ENCODE measurements at regions not wholly inside any gene's neighbourhood (a gene's known extent, or its start where the extent isn't known, plus 50 kb on each side); places are given as distances from the start of the nearest gene placed in this dataset.

- Histone ChIP-seq H3K36me3 (ENCODE audit: insufficient read depth, low read length) (no peaks in the 10 kb centered on the region), H3K4me1 (ENCODE audit: insufficient read depth, low read length) (no peaks in the 10 kb centered on the region), H2AFZ (ENCODE audit: low read depth, low read length) (no peak overlapping the region), H3K9ac (ENCODE audit: low read depth, low read length) (no peak overlapping the region), H3K27me3 (ENCODE audit: insufficient read depth, low read length, poor library complexity) (no peaks in the 10 kb centered on the region), H4K20me1 (ENCODE audit: insufficient read depth, low read length) (no peaks in the 10 kb centered on the region), H3K4me3 (ENCODE audit: low read depth in 1 of 2, low read length in 2 of 2) (no peak overlapping the region), H3K27ac (ENCODE audit: low read length) (no peak overlapping the region), H3K9me3 (ENCODE audit: insufficient read depth, low read length, severe bottlenecking) (no peaks in the 10 kb centered on the region), H3K4me2 (ENCODE audit: insufficient read depth, low read length) (no peak overlapping the region), H3K79me2 (ENCODE audit: insufficient read depth, low read length) (no peaks in the 10 kb centered on the region)
- ATAC-seq (ENCODE audit: insufficient read depth, low read depth) (no peak), DNase-seq (no peak)
- TF ChIP-seq EZH2 (IDR thresholded peaks at IDR 0.05; ENCODE audit: borderline replicate concordance, low read depth, low read length, severe bottlenecking), result no peak
- TF ChIP-seq CTCF (IDR thresholded peaks at IDR 0.05; ENCODE audit: borderline replicate concordance, extremely low read depth, low read length, poor library complexity, severe bottlenecking), result no peak
Observed at GRCh38 chr9:3719286-3719685, 193.5 kb upstream of the RFX3 start.

DNA sequence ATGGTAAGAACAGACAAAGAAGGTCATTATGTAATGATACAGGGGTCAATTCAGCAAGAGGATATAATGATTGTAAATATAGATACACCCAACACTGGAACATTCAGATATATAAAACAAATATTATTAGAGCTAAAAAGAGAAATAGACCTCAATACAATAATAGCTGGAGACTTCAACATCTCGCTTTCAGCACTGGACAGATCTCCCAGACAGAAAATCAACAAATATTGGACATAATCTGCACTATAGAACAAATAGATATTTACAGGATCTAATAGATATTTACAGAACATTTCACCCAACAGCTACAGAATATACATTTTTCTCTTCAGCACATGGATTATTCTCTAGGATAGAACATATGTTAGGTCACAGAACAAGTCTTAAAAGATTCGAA is 190.6 kb upstream of the RFX3 start:
- no peaks in the 10 kb centered on the region for H3K36me3 ChIP-seq (ENCODE audit: insufficient read depth, low read length)
- no peaks in the 10 kb centered on the region for H4K20me1 ChIP-seq (ENCODE audit: insufficient read depth, low read length)
- TF ChIP-seq CTCF (IDR thresholded peaks at IDR 0.05; ENCODE audit: borderline replicate concordance, extremely low read depth, low read length, poor library complexity, severe bottlenecking) (no peak), EZH2 (IDR thresholded peaks at IDR 0.05; ENCODE audit: borderline replicate concordance, low read depth, low read length, severe bottlenecking) (no peak)
- H3K4me2 ChIP-seq (ENCODE audit: insufficient read depth, low read length), result no peak overlapping the region
- no peaks in the 10 kb centered on the region for H3K9me3 ChIP-seq (ENCODE audit: insufficient read depth, low read length, severe bottlenecking)
- no peak overlapping the region for H3K9ac ChIP-seq (ENCODE audit: low read depth, low read length)
- H2AFZ ChIP-seq (ENCODE audit: low read depth, low read length), result no peak overlapping the region
- DNase-seq (no peak), ATAC-seq (ENCODE audit: insufficient read depth, low read depth) (no peak)
- H3K4me1 ChIP-seq (ENCODE audit: insufficient read depth, low read length), result no peaks in the 10 kb centered on the region
- no peaks in the 10 kb centered on the region for H3K79me2 ChIP-seq (ENCODE audit: insufficient read depth, low read length)
- H3K4me3 ChIP-seq (ENCODE audit: low read depth in 1 of 2, low read length in 2 of 2), result no peak overlapping the region
- H3K27me3 ChIP-seq (ENCODE audit: insufficient read depth, low read length, poor library complexity), result no peaks in the 10 kb centered on the region
- no peak overlapping the region for H3K27ac ChIP-seq (ENCODE audit: low read length)

DNA sequence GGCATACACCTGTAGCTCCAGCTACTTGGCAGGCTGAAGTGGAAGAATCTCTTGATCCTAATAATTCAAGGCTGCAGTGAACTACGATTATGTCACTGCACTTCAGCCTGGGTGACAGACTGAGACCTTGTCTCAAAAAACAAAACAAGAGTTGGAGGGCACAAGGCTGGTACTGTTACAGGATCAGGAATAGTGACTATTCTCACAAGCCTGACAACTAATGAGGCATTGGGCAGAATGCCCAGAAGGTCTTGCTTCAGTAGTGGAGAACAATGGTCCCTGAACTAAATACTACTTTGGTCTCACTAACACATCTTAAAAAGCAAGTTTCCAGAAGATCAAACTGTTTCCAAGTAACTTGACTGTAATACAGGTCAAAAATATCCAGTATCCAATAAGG is 182.9 kb upstream of the RFX3 start:
- H3K27me3 ChIP-seq (ENCODE audit: insufficient read depth, low read length, poor library complexity), result no peaks in the 10 kb centered on the region
- no peak for TF ChIP-seq CTCF (IDR thresholded peaks at IDR 0.05; ENCODE audit: borderline replicate concordance, extremely low read depth, low read length, poor library complexity, severe bottlenecking)
- TF ChIP-seq EZH2 (IDR thresholded peaks at IDR 0.05; ENCODE audit: borderline replicate concordance, low read depth, low read length, severe bottlenecking), result no peak
- H2AFZ ChIP-seq (ENCODE audit: low read depth, low read length), result no peak overlapping the region
- H3K36me3 ChIP-seq (ENCODE audit: insufficient read depth, low read length), result no peaks in the 10 kb centered on the region
- no peak for ATAC-seq (ENCODE audit: insufficient read depth, low read depth)
- H4K20me1 ChIP-seq (ENCODE audit: insufficient read depth, low read length), result no peaks in the 10 kb centered on the region
- no peaks in the 10 kb centered on the region for H3K9me3 ChIP-seq (ENCODE audit: insufficient read depth, low read length, severe bottlenecking)
- H3K4me2 ChIP-seq (ENCODE audit: insufficient read depth, low read length), result no peak overlapping the region
- H3K79me2 ChIP-seq (ENCODE audit: insufficient read depth, low read length), result no peaks in the 10 kb centered on the region
- no peak overlapping the region for H3K4me3 ChIP-seq (ENCODE audit: low read depth in 1 of 2, low read length in 2 of 2)
- H3K4me1 ChIP-seq (ENCODE audit: insufficient read depth, low read length), result no peaks in the 10 kb centered on the region
- H3K27ac ChIP-seq (ENCODE audit: low read length), result no peak overlapping the region
- no peak for DNase-seq
- H3K9ac ChIP-seq (ENCODE audit: low read depth, low read length), result no peak overlapping the region

DNA sequence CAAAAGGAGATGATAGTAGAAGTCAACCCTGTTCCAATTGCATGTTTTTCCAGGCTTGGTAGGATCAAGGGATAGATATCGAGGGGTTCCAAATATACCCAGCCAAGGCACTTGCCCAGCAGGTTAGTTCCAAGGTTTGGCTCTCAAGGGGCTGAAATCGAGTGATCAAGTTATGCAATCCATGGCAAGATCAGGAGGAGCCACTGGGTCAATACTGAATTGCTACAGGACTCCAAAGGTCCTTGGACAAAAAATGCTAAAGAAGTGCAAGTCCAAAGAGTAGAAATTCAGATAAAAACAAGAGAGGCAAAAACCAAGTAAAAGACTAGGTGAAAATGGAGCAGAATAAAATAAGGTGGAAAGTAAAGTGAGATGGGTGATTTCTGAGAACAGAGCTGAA is 179.1 kb upstream of the RFX3 start:
- ATAC-seq (ENCODE audit: insufficient read depth, low read depth) (no peak), DNase-seq (no peak)
- H3K27me3 ChIP-seq (ENCODE audit: insufficient read depth, low read length, poor library complexity), result no peaks in the 10 kb centered on the region
- H4K20me1 ChIP-seq (ENCODE audit: insufficient read depth, low read length), result no peaks in the 10 kb centered on the region
- no peaks in the 10 kb centered on the region for H3K79me2 ChIP-seq (ENCODE audit: insufficient read depth, low read length)
- no peak overlapping the region for H3K4me3 ChIP-seq (ENCODE audit: low read depth in 1 of 2, low read length in 2 of 2)
- no peaks in the 10 kb centered on the region for H3K36me3 ChIP-seq (ENCODE audit: insufficient read depth, low read length)
- no peaks in the 10 kb centered on the region for H3K9me3 ChIP-seq (ENCODE audit: insufficient read depth, low read length, severe bottlenecking)
- TF ChIP-seq CTCF (IDR thresholded peaks at IDR 0.05; ENCODE audit: borderline replicate concordance, extremely low read depth, low read length, poor library complexity, severe bottlenecking), result no peak
- TF ChIP-seq EZH2 (IDR thresholded peaks at IDR 0.05; ENCODE audit: borderline replicate concordance, low read depth, low read length, severe bottlenecking), result no peak
- H3K4me2 ChIP-seq (ENCODE audit: insufficient read depth, low read length), result no peak overlapping the region
- no peak overlapping the region for H2AFZ ChIP-seq (ENCODE audit: low read depth, low read length)
- no peak overlapping the region for H3K9ac ChIP-seq (ENCODE audit: low read depth, low read length)
- H3K4me1 ChIP-seq (ENCODE audit: insufficient read depth, low read length), result no peaks in the 10 kb centered on the region
- no peak overlapping the region for H3K27ac ChIP-seq (ENCODE audit: low read length)
